ENCODE measurements at regions not wholly inside any gene's neighbourhood (a gene's known extent, or its start where the extent isn't known, plus 50 kb on each side); places are given as distances from the start of the nearest gene placed in this dataset.

DNA sequence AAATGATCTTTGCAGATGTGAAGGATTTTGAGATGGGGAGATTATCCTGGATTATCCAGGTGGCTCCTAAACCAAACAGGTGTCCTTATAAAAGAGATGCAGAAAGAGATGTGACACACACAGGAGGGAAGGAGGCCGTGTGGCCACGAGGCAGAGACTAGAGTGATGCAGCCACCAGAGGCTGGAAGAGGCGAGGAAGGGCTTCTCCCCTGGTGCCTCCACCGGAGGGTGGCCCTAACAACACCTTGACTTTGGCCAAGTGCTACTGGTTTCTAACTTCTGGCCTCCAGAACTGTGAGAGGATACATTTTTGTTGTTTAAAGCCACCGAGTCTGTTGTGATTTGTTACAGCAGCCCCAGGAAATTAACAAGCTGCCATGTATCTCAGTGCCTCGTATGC is 127.1 kb downstream of the ASB7 start:
- H3K4me1 Mint-ChIP-seq, result peaks cover 7% of the 10 kb centered on the region
- Histone ChIP-seq H3K36me3 (ENCODE audit: insufficient read depth) (no peaks in the 10 kb centered on the region), H3K4me3 (no peak overlapping the region), H3K4me1 (ENCODE audit: insufficient read depth) (0 out of 2 replicates have a peak, but pooled peaks cover 7% of the 10 kb centered on the region), H3K79me2 (replicated peaks; ENCODE audit: insufficient read depth) (no peaks in the 10 kb centered on the region), H3K4me2 (no peak overlapping the region), H3K27ac (ENCODE audit: low read depth) (no peak overlapping the region), H3F3A (replicated peaks; ENCODE audit: low read depth) (no peaks in the 10 kb centered on the region), H3K9me2 (ENCODE audit: insufficient read depth) (peaks cover 14% of the 10 kb centered on the region; the same call in 1 of the 2 replicates), H3K27me3 (ENCODE audit: insufficient read depth) (no peaks in the 10 kb centered on the region), H2AFZ (no peak overlapping the region), H4K20me1 (replicated peaks; ENCODE audit: insufficient read depth) (no peaks in the 10 kb centered on the region)
- H3K27ac Mint-ChIP-seq, result no peak overlapping the region
- ATAC-seq, result no peak
- H3K4me3 Mint-ChIP-seq, result no peak overlapping the region
- H3K9me3 Mint-ChIP-seq, result no peaks in the 10 kb centered on the region
- no peaks in the 10 kb centered on the region; the same call in 2 of the 3 replicates for H3K36me3 Mint-ChIP-seq (ENCODE audit: low read depth)
- H3K27me3 Mint-ChIP-seq (ENCODE audit: insufficient read depth, low read depth, poor library complexity), result peaks cover 2% of the 10 kb centered on the region
- TF ChIP-seq, protein P1, sequence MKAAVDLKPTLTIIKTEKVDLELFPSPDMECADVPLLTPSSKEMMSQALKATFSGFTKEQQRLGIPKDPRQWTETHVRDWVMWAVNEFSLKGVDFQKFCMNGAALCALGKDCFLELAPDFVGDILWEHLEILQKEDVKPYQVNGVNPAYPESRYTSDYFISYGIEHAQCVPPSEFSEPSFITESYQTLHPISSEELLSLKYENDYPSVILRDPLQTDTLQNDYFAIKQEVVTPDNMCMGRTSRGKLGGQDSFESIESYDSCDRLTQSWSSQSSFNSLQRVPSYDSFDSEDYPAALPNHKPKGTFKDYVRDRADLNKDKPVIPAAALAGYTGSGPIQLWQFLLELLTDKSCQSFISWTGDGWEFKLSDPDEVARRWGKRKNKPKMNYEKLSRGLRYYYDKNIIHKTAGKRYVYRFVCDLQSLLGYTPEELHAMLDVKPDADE (IDR thresholded peaks at IDR 0.05), result no peak
- no peak for TF ChIP-seq EZH2phosphoT487 (IDR thresholded peaks at IDR 0.05; ENCODE audit: unreplicated experiment)
- TF ChIP-seq, protein P2, sequence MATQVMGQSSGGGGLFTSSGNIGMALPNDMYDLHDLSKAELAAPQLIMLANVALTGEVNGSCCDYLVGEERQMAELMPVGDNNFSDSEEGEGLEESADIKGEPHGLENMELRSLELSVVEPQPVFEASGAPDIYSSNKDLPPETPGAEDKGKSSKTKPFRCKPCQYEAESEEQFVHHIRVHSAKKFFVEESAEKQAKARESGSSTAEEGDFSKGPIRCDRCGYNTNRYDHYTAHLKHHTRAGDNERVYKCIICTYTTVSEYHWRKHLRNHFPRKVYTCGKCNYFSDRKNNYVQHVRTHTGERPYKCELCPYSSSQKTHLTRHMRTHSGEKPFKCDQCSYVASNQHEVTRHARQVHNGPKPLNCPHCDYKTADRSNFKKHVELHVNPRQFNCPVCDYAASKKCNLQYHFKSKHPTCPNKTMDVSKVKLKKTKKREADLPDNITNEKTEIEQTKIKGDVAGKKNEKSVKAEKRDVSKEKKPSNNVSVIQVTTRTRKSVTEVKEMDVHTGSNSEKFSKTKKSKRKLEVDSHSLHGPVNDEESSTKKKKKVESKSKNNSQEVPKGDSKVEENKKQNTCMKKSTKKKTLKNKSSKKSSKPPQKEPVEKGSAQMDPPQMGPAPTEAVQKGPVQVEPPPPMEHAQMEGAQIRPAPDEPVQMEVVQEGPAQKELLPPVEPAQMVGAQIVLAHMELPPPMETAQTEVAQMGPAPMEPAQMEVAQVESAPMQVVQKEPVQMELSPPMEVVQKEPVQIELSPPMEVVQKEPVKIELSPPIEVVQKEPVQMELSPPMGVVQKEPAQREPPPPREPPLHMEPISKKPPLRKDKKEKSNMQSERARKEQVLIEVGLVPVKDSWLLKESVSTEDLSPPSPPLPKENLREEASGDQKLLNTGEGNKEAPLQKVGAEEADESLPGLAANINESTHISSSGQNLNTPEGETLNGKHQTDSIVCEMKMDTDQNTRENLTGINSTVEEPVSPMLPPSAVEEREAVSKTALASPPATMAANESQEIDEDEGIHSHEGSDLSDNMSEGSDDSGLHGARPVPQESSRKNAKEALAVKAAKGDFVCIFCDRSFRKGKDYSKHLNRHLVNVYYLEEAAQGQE (IDR thresholded peaks at IDR 0.05; ENCODE audit: unreplicated experiment), result no peak
- no peak for TF ChIP-seq CTCF (conservative IDR thresholded peaks at IDR 0.05; ENCODE audit: low read depth in 2 of 2)
- no peak for DNase-seq (ENCODE audit: low spot score)

DNA sequence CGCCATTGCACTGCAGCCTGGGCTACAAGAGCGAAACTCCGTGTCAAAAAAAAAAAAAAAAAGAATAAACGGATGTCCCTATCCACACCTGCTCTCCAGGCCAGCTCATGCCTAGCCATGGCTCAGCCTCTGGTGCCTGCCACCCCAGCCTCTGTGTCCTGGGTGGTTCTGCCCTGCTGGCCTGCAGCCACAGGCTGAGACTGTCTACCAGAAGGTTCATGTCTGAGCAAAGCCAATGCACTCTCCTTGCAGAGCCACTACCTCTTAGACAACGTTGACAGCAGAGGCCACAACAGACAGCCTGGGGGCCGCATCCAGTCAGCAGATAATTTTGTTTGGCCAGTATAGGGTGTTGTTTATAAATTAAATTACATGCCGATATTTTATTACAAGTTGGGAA is 127.7 kb downstream of the ASB7 start:
- H3K27me3 ChIP-seq (ENCODE audit: insufficient read depth), result no peaks in the 10 kb centered on the region
- Mint-ChIP-seq H3K4me1 (peaks cover 7% of the 10 kb centered on the region), H3K9me3 (no peaks in the 10 kb centered on the region), H3K27ac (no peak overlapping the region), H3K4me3 (no peak overlapping the region), H3K27me3 (ENCODE audit: insufficient read depth, low read depth, poor library complexity) (peaks cover 4% of the 10 kb centered on the region), H3K36me3 (ENCODE audit: low read depth) (no peaks in the 10 kb centered on the region; the same call in 2 of the 3 replicates)
- H2AFZ ChIP-seq, result no peak overlapping the region
- DNase-seq (ENCODE audit: low spot score) (no peak), ATAC-seq (no peak)
- H3K9me2 ChIP-seq (ENCODE audit: insufficient read depth), result peaks cover 14% of the 10 kb centered on the region; the same call in 1 of the 2 replicates
- no peak overlapping the region for H3K4me3 ChIP-seq
- H3K27ac ChIP-seq (ENCODE audit: low read depth), result no peak overlapping the region
- H3K4me1 ChIP-seq (ENCODE audit: insufficient read depth), result 0 out of 2 replicates have a peak, but pooled peaks cover 7% of the 10 kb centered on the region
- no peaks in the 10 kb centered on the region for H3F3A ChIP-seq (replicated peaks; ENCODE audit: low read depth)
- H4K20me1 ChIP-seq (replicated peaks; ENCODE audit: insufficient read depth), result no peaks in the 10 kb centered on the region
- no peaks in the 10 kb centered on the region for H3K36me3 ChIP-seq (ENCODE audit: insufficient read depth)
- no peak overlapping the region for H3K4me2 ChIP-seq
- no peaks in the 10 kb centered on the region for H3K79me2 ChIP-seq (replicated peaks; ENCODE audit: insufficient read depth)
- TF ChIP-seq ZNF114 (CRISPR knock-in tag; IDR thresholded peaks at IDR 0.05), result no peak
- TF ChIP-seq CREB1 (CRISPR knock-in tag; IDR thresholded peaks at IDR 0.05; ENCODE audit: low read depth), result no peak
- TF ChIP-seq ZNF331 (CRISPR knock-in tag; IDR thresholded peaks at IDR 0.05; ENCODE audit: low read depth), result no peak
- TF ChIP-seq, protein P2 (IDR thresholded peaks at IDR 0.05; ENCODE audit: unreplicated experiment), result no peak
- no peak for TF ChIP-seq STAT1 (IDR thresholded peaks at IDR 0.05; ENCODE audit: unreplicated experiment)
- no peak for TF ChIP-seq EZH2 (IDR thresholded peaks at IDR 0.05; ENCODE audit: low read depth, unreplicated experiment)
- no peak for TF ChIP-seq CTCF (conservative IDR thresholded peaks at IDR 0.05; ENCODE audit: low read depth in 2 of 2)
- no peak for TF ChIP-seq JUNB (IDR thresholded peaks at IDR 0.05; ENCODE audit: unreplicated experiment)
- TF ChIP-seq, protein P1 (IDR thresholded peaks at IDR 0.05), result no peak
- no peak for TF ChIP-seq EZH2phosphoT487 (IDR thresholded peaks at IDR 0.05; ENCODE audit: unreplicated experiment)

Data from GM23338 (cell line).